NCI-H69 (cell line): ENCODE measurements at regions not wholly inside any gene's neighbourhood (a gene's known extent, or its start where the extent isn't known, plus 50 kb on each side); places are given as distances from the start of the nearest gene placed in this dataset.

Source experiments
- DNase-seq: peaks from one replicate; lab custom pipeline; 2025; lab: John Stamatoyannopoulos, UW

DNA sequence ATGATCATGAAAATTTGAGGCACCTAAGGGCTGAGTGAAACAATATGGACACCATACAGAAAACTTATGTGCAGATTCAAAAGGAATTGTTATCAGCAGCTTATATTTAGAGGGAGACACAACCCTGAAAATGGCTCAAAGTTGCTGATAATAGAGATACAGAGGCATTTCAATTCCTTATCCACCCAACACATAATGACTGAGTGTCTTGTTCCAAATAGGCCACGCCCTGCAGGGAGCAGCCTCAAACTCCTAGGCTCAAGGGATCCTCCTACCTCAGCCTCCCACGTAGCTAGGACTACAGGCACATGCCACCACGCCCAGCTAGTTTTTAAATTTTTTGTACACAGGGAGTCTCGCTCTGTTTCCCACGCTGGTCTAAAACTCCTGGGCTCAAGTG lies 79.0 kb downstream of the LBH start:
- DNase-seq, result no peak

DNA sequence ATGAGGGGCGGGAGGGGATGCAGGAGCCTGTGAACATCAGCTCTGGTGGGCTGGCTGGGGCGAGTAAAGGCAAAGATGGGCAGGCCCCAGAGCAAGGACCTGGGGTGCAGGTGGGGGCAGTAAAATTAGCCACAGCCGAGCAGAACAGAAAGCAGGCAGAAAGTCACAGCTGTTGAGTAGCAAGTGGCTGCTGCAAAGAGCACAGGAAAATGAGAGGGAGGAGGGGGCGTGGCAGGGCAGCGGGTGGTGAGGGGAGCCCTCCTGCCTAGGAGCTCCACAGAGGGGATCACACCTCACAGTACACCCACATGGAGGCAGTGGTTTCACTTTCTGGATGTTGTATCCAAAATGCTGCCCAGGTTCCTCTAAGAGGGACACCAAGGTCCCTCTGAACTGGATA lies 79.6 kb downstream of the LBH start:
- no peak for DNase-seq

DNA sequence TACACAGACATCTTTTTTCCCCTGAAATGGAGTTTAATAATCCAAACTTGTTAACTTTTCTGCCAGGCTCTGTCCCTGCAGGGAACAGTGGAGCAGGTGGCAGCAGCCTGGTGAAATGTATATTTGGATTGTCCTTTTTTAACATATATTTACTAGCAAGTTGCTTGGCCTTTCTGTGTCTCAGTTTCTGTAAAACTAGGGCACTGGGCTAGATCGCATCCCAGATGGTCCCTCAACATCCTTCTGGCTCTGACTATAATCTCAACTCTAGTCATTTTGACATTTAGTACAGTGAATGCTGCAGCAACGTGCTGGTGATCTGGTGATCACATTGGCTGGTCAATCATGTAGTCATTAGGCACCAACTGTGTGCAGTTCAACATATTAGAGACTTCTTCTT lies 80.4 kb downstream of the LBH start:
- no peak for DNase-seq

DNA sequence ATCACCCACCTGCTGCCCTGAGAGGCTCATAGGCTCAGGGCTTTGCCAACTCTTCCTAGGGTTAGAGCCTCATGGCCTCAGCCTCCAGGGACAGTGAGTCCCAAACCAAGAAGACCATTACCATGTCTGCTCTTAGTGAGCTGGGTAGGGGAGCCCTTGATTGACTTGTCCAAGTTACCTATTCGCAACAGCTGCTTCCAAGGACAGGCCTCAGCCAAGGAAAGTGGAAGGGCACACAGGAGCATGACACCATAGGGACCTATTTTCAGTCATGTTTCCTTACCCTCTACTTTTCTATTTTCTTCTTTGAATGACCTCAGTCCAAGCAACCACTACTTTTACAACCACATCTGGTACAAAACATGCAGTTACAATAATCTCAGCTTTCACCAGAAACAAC lies 81.6 kb downstream of the LBH start:
- no peak for DNase-seq

DNA sequence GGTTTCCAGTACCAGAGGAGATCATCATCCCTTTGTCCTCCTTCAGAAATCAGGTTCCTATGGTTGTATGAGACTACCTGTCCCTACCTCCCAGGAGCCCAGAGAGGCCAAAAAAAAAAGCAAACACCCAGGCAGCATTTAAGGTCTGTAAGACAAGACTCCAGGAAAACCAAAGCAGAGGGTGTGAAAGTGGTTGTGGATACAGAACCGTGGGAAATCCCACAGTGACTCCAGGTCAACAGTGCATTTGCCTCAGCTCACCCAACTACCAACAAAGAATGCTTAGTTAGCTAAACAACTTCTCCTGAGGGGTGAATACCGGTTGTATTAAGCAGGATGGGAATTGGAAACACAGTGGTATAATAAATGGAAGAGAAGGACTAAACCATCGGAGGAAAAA lies 83.6 kb downstream of the LBH start:
- DNase-seq, result no peak

DNA sequence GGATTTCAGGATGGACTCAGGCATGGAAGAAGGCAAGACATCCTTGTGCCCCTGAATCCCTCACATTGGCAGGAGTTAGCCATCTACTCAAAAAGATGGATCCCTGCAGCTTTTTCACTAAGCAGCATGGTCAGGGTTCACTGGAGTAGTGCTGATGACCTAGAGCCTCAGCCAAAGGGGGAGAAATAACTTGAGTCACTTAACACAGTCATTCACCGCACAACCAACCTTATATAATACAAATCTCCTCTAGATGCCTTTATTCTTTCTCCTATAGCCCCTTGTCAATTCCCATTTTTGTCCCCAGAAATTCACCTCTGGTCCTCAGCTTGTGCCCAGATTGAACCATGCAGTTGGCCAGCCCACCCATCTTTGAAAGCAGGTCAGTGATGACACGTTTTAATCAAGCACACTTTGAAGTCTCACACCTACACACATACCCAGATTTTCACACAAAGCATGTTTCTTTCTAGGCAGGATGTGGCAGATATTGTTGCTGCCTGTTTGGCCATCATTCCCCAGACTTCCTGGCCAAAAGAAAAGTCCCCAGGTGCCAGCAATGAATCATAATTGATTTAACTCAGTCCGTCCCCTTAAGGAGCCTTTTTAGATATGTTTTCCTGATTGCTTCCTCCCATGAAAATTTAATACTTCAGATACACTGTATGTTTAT lies 84.2 kb downstream of the LBH start:
- no peak for DNase-seq

DNA sequence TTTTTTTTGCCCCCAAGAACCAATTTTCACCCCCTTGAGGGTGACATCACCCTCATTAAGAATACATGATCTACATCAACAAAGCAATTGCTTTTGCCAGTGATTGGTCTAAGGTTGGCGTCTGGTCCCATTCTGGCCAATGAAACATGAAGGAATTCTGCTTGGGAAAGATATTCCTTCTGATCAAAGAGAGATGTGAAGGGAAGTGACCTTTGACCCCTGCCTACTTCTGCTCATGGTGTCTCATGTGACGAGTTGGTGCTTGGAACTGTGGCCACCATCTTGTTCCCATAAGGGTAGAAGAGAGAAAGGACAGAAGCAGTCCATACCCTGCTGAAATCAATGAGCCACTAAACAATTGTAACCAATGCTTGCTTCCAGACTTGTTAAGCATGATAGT lies 85.1 kb downstream of the LBH start:
- DNase-seq, result no peak

DNA sequence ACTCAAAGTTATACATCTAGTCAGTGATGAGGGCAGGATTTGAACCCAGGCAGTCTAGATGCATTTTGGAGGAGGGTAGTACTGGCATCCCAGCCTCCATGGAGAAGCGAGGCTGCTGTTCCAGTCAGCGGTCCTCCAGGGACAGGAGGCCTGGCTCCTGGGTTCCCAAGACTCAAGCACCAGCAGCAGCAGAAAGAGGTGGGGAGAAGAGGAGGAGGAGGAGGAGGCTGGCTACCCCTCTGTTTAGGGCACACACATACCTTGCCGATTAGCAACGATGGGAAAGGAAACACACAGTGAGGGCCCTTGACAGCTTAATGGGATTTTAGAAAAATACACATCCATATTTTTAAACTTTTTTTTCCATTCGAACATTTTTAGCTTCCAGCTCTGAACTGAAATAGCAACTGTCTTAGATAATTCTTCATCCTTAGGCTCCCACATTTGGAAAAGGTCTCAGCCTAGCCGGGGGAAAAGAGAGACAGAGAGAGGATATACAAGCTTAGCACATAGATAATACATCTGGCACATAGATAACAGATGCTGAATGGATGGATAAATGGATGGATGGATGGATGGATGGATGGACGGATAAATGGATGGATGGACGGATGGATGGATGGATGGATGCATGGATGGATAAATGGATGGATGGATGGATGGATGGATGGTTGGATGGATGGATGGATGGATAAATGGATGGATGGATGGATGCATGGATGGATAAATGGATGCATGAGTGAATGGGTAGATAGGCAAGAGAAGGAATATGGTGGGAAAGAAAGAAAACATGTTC lies 87.9 kb downstream of the LBH start:
- no peak for DNase-seq

DNA sequence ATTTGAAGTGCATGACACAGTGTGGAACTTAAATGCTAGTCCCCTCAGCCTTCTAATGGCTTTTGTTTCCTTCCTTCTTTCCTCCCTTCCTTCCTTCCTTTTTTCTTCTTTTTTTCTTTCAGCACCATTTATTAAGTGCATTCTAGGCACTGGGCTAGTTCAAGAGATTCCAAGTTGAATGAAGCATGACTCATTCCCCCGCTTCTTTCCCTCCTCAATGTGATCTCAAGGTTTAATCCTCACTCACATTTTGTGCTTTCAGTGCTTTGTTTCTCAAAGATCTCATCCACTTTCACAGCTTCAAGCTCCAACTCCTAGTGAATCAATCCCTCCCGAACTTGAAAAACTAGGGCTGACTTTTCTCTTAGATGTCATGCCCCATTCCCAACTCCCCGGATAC lies 90.1 kb downstream of the LBH start:
- no peak for DNase-seq

DNA sequence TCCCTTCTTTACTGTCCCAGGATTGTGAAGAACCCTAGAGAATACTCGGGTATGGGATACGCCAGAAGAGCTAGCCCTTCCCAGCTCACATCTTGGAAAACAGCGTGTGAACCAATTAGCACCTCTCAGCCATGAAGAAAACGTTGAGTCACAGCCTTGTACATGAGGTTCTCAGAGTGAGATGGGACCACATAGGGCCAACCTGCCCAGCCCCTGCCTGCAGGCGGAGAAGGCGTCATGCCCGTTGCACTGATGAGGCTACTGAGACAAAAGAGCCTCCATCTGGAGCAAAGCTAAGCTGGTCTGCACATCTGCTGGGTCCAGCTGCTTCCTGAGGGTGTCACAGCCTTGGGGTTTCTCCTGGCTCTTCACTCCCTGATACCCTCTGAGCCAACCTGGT lies 92.2 kb downstream of the LBH start:
- peak; percentile 64 for DNase-seq

DNA sequence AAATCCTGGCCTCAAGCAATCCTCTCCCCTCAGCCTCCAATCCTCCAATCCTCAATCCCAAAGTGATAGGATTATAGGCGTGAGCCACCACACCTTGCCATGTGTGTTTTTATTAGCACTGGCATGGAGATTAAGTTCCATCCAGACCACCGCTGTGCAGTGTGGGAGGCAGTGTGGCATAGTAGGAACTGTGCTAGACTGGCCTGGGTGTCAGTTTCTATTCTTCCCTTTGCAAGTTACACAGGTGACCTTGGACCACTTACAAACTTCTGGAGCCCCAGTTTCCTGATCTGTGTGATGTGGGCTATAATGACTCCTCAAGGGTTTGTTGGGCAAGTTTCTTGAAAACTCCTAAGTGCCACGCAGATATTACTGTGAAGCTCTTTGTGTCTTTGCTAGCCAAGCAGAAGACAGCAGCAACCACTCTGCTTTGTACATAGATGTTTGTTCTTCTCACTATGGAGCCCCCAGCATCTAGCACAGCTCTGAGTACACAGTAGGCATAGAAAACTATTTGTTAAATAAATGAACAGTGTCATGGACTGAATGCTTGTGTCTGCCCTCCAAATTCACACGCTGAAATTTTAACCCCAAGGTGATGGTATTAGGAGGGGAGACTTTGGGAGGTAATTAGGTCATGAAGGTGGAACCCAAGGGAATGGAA lies 93.0 kb downstream of the LBH start:
- no peak for DNase-seq

DNA sequence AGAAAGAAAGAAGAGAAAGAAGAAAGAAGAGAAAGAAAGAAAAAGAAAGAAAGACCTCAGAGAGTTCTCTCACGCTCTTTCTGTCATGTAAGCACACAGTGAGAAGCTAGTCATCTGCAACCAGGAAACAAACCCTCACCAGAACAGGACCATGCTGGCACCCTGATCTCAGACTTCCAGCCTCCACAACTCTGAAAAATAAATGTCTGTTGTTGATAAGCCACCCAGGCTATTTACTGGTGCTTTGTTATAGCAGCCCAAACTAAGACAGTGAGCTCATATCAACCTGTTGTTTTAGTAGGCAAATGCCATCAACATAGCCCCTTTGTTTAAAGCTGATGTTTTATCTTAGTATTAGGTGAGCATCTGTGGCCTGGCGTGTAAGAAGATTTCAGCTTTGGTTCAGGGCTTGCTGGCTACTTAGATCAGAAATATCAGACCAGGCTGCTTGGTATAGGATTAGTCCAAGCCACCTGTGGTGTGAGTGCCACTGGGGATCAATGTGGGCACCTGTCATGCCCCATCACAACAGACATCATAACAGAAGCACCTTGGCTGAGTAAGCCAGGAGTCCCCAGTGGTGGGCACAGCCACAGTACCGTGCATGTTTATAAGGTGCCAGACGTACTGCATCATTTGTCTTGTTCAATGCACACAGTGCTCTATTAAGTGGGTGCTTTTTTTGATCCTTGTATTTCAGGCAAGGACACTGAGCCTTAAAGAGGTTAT lies 94.4 kb downstream of the LBH start:
- DNase-seq, result no peak

DNA sequence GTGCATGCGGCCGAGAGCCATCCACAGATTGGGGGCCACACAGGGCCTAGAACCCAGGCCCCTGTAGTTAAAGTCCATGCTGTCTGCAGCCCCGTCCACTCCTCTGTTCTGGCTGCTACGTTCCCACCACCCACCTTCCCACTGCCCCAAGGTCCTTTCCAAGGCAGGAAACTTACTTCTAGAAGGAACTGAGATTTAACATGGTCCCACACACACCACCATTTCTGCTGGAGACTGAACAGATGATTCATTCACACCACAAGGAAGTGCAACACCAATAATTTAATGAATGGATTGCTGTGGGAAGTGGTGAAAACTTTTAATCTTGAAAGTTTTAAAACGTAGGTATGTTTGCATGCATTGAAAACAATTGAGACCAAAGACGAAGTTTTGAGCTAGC lies 95.2 kb downstream of the LBH start:
- no peak for DNase-seq

DNA sequence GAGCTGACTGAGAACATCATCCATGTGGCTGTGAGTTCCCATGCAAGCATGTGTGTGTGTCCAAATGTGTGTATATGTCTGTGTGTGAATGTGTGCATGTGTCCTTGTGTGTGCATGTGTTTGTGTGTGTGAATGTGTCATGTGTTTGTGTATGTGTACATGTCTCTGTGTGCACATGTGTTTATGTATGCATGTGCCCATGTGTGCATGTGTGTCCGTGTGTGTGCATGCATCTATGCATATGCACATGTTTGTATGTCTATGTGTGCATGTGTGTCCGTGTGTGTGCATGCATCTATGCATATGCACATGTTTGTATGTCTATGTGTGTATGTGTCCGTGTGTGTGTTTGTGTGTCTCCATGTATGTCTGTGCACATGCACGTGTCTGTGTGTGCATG lies 99.7 kb downstream of the LBH start:
- DNase-seq, result no peak

DNA sequence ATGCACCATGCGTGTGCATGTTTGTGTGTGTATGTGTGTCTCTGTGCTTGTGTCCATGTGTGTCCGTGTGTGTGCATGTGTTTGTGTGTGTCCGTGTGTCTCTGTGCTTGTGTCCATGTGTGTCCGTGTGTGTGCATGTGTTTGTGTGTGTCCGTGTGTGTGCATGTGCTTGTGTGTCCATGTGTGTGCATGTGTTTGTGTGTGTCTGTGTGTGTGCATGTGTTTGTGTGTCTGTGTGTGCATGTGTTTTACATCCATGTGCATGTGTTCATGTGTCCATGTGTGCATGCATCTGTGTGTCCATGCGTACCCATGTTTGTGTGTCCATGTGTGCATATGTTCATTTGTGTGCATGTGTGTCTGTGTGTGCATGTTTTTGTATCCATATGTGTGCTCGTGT lies 100.5 kb downstream of the LBH start:
- no peak for DNase-seq

DNA sequence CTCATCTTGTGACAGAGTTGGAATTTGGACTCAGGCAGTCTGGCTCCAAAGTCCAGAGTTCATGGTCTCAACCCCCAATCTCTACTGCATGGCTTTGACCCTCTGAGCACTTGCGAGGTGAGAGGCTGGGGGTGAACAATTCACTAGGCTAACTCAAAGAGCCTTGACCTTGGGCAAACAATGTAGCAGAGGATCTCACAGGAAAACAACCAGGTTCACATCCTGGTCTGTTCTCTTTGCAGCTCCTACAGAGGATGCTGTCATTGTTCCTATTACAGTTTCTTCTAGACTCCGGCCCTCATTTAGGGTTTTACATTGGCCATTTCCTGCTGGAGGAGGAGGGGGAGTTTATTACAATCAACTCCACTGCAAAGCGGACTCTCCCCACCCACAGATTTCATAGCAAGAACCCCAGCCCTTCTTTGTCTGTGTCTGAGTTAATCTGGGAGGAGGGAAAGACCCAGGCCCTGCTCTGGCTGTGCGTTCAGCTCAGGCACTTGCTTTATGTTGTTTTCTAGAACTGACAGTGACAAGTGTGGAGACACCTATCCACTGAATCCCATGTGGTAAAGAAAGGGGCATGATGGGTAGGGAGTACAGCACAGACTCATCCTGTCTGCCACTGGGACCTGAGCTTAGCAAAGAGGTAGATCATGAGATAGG lies 101.6 kb downstream of the LBH start:
- no peak for DNase-seq

DNA sequence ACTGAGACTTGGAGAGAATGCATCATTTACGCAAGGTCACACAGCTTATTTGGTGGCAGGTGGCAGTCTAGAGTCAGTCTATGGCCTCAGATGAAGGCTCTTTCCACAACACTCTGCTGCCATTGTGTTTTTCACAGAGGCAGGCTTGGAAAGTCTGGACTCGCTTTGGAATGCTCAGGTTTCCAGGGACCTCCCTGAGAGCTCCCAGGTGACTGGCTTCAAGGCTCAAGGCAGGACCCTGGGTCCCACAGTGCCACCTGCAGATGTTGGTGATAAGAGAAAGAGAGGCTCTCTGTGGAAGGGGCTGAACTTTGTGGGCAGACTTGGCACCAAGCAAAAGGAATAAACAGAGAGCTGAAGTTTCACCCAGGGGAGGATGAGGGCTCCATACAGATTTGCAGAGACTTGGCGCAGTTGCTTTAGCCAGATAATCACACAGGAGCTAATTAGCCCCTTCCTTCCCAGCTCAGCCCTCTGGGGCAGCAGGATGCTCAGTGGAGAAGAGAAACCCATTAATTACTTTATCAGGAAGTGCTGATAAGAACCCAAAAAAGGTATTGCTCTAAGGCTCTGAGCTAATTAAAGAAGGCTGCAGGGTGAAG lies 103.5 kb downstream of the LBH start:
- peak; percentile 61 for DNase-seq

DNA sequence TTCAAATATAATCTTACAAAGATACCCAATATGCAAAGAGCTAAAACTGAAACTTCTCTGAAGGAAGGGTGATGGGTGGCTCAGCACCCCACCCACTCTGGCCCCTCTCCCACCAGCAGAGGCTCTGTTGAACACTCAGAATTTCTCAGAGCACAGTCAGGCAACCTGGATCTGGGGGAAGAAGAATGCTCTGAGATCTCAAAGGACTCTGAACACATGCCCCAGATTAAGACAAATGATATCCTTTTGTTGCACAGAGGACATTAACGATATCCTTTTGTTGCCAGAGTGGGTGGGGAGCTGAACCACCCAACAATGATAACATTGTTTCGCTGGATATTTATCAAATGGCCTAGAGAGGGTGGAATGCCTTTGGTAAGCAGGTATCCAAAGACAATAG lies 104.8 kb downstream of the LBH start:
- no peak for DNase-seq

DNA sequence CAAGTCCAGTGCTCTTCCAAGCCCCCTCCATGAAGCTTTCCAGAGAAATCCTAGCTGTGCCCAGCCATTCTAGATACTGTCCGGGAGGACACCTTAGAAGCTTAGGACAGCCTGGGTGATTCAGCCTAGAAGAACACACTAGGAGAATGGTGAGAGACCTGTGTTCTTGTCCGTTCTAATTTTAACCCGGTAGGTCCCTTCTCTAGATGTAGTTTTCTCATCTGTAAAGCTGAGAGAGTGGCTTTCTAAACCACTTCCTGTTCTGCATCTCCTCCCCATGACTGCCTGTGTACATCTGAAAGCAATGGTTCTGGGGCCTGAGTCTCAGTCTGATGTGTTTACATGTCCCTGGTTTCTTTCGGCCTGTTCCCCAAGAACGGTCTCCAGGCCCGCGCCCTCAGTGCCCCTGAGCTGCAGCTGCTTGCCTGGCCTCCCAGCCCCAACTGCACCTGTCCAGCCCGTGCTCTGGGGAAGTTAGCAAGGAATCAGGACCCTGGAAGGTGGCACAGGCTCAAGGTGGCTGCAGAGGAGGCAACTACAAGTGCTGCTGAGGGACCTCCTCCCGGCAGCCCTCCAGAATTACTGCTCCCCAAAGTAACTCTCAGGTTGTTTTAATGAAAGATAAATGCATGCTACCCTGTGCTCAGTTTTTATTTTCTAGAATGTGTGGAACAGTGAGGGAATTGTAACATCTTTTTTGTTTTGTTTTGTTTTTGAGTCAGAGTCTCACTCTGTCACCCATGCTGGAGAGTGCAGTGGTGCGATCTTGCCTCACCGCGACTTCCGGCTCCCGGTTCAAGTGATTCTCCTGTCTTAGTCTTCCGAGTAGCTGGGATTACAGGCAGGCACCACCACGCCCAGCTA lies 105.9 kb downstream of the LBH start:
- DNase-seq, result no peak

DNA sequence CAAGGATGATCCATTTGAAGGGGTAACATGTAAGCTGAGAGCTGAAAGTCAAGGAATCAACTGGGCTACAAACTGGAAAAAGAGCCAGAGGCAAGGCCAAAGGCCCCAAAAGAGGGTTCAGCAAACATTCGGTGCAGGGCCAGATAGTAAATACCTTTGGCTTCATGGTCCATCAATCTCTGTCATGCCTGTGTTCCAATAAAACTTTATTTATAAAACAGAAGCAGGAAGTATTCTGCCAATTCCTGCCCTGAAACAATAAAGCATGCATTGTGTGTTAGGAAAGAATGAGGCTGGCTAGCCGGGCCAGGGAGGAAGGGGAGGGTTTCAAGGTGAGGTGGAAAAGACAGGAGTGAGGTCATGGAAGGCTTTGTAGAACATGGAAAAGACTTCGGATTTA lies 107.1 kb downstream of the LBH start:
- no peak for DNase-seq

DNA sequence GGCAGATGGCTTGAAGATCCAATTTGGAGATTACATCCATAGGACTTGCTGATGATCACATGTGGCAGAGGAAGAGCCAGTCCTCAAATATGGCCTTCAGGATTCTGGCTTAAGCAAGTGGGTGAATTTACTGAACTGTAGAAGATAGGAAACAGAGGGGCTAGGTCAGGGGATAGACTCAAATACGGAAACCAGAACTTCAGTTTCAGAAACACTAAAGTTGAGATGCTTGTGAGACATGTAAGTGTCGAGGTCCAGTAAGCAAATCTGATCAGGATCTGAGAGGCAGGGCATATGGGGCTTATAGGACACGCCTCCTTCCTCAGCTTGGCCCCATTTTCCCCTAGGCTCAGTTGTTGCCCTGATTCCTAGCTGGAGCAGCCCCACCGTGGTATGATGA lies 107.7 kb downstream of the LBH start:
- DNase-seq, result no peak
